GM12878 (cell line): ENCODE measurements at regions not wholly inside any gene's neighbourhood (a gene's known extent, or its start where the extent isn't known, plus 50 kb on each side); places are given as distances from the start of the nearest gene placed in this dataset.

Experiments used
- ATAC-seq: fragments of 200-7000 bp; cut with Tn5 transposase; 3 replicates; pipeline ENCODE4 v1.9.1; 2020; ENCODE audit warnings: mild to moderate bottlenecking, moderate library complexity
- BruUV-seq: library from RNA; stranded (reverse); fragments of 400-500 nt; replicated peaks from 2 replicates; lab custom pipeline; 2021; lab: Mats Ljungman, UMichigan
- CTCF ChIA-PET: fragments of 300-600 bp; sonication (Branson Sonifier 250); formaldehyde crosslinking; extraction: SDS; loops from one replicate; lab custom pipeline; 2021; ENCODE audit warnings: inconsistent platforms; lab: Yijun Ruan, JAX
- POLR2A ChIA-PET: fragments of 350-600 bp; formaldehyde crosslinking; extraction: SDS; loops from one replicate; lab custom pipeline; 2021; ENCODE audit warnings: inconsistent platforms; lab: Charles Lee
- RAD21 ChIA-PET: fragments of 300-600 bp; sonication (Branson Sonifier 250); formaldehyde crosslinking; loops from one replicate; lab custom pipeline; 2023; ENCODE audit warnings: antibody characterized with exemption; ENCODE audit not compliant: unreplicated experiment; lab: Charles Lee
- SMC1A ChIA-PET: fragments of 300-600 bp; sonication (Branson Sonifier 250); formaldehyde crosslinking; loops from one replicate; lab custom pipeline; 2023; ENCODE audit not compliant: unreplicated experiment, uncharacterized antibody; lab: Charles Lee
- DNase-seq: peaks from one replicate; pipeline ENCODE4 v3.0.0-alpha.2; 2011; ENCODE audit warnings: low read depth, low spot score
- FAIRE-seq: peaks from 3 replicates; lab custom pipeline; 2011; peaks lifted over from hg19 to GRCh38; lab: Jason Lieb, UNC
- H2AFZ ChIP-seq: 2 replicates; pipeline ENCODE4 v1.6.0; 2011; ENCODE audit warnings: low read depth, low read length, control low read depth; ENCODE audit not compliant: control insufficient read depth
- H3K27ac ChIP-seq: 2 replicates; pipeline ENCODE4 v1.5.1; 2011; ENCODE audit warnings: control low read depth; ENCODE audit not compliant: control insufficient read depth, insufficient read depth
- H3K27me3 ChIP-seq, 2 experiments: replicated peaks in 1 of 2; 2 replicates each; pipeline versions ENCODE4 v1.6.0 to v1.6.1; 2011; ENCODE audit warnings: low read length in 1 of 2; ENCODE audit not compliant: control insufficient read depth in 2 of 2, insufficient read depth in 2 of 2
- H3K36me3 ChIP-seq, 2 experiments: 2 replicates each; pipeline ENCODE4 v1.5.1; 2011; ENCODE audit warnings: low read length in 1 of 2; ENCODE audit not compliant: control insufficient read depth in 2 of 2, insufficient read depth in 2 of 2
- H3K4me1 ChIP-seq: 2 replicates; pipeline ENCODE4 v1.6.1; 2011; ENCODE audit warnings: mild to moderate bottlenecking, low read length, moderate library complexity, mixed read lengths; ENCODE audit not compliant: control insufficient read depth, insufficient read depth
- H3K4me2 ChIP-seq: 2 replicates; pipeline ENCODE4 v1.6.0; 2011; ENCODE audit warnings: control low read depth; ENCODE audit not compliant: control insufficient read depth, insufficient read depth
- H3K4me3 ChIP-seq: fragments of 200-600 bp; sonication (generic); 2 replicates; pipeline ENCODE4 v1.5.1; 2016
- H3K79me2 ChIP-seq: 2 replicates; pipeline ENCODE4 v1.6.0; 2011; ENCODE audit warnings: low read length; ENCODE audit not compliant: control insufficient read depth, insufficient read depth
- H3K9ac ChIP-seq: 2 replicates; pipeline ENCODE4 v1.8.0; 2011; ENCODE audit warnings: low read length, control low read depth, mixed read lengths; ENCODE audit not compliant: control insufficient read depth, insufficient read depth
- H3K9me3 ChIP-seq: replicated peaks from 3 replicates; pipeline ENCODE4 v1.5.1; 2011; ENCODE audit warnings: mild to moderate bottlenecking, low read length; ENCODE audit not compliant: control insufficient read depth, insufficient read depth
- H4K20me1 ChIP-seq: 2 replicates; pipeline ENCODE4 v1.6.0; 2011; ENCODE audit not compliant: control insufficient read depth, insufficient read depth
- ATF7 ChIP-seq: fragments of 450-650 bp; IDR thresholded peaks from 2 replicates; pipeline ENCODE4 v1.6.1; 2016; ENCODE audit warnings: low read depth, mild to moderate bottlenecking
- BRCA1 ChIP-seq: IDR thresholded peaks from 2 replicates; pipeline ENCODE4 v1.6.1; 2011; ENCODE audit warnings: low read depth, low read length, improper control_type of control experiment
- FOXM1 ChIP-seq: IDR thresholded peaks from 2 replicates; pipeline ENCODE4 v1.6.1; 2012; ENCODE audit warnings: low read depth, mild to moderate bottlenecking, inconsistent platforms, low read length, moderate library complexity
- MEF2B ChIP-seq: fragments of 450-650 bp; IDR thresholded peaks from 2 replicates; pipeline ENCODE4 v1.6.1; 2018; ENCODE audit warnings: mild to moderate bottlenecking, moderate library complexity; ENCODE audit not compliant: partially characterized antibody, poor library complexity, severe bottlenecking
- MYC ChIP-seq: IDR thresholded peaks from 2 replicates; pipeline ENCODE4 v1.6.1; 2011; ENCODE audit warnings: mild to moderate bottlenecking, low read length, moderate library complexity, inconsistent platforms; ENCODE audit not compliant: insufficient read depth, insufficient replicate concordance, insufficient read length, severe bottlenecking
- NR2C2 ChIP-seq: IDR thresholded peaks from 2 replicates; pipeline ENCODE4 v1.6.1; 2011; ENCODE audit warnings: borderline replicate concordance, low read depth; ENCODE audit not compliant: control insufficient read depth, insufficient read length
- POLR2A ChIP-seq: IDR thresholded peaks from 2 replicates; pipeline ENCODE4 v1.6.1; 2011; ENCODE audit warnings: low read depth, mild to moderate bottlenecking, low read length
- RB1 ChIP-seq: fragments of 450-650 bp; formaldehyde crosslinking; IDR thresholded peaks from 2 replicates; pipeline ENCODE4 v1.6.1; 2017; ENCODE audit warnings: mild to moderate bottlenecking, borderline replicate concordance
- WRNIP1 ChIP-seq: IDR thresholded peaks from 2 replicates; pipeline ENCODE4 v1.6.1; 2011; ENCODE audit warnings: low read depth, low read length, improper control_type of control experiment, borderline replicate concordance
- ZNF274 ChIP-seq: IDR thresholded peaks from one replicate; pipeline ENCODE4 v1.8.0; 2011; ENCODE audit not compliant: insufficient read length, insufficient read depth
- WGBS: methylation state at CpG from one replicate; pipeline ENCODE4 v1.1.6; 2016; ENCODE audit warnings: low lambda C conversion rate; ENCODE audit not compliant: insufficient replicate concordance, insufficient coverage; ENCODE audit errors: missing lambda C conversion rate; 5-methylcytosine and 5-hydroxymethylcytosine counted together
- in situ Hi-C: fragments of 300-500 bp; cut with MboI; formaldehyde crosslinking; loops from 9 replicates; pipeline ENCODE4 v1.14.3; 2018; ENCODE audit warnings: mixed read lengths
- intact Hi-C: fragments of 100-400 bp; cut with micrococcal nuclease; formaldehyde crosslinking; loops from one replicate; pipeline ENCODE4 v1.14.2; 2022; ENCODE audit not compliant: unreplicated experiment
- TF ChIP-seq, protein P1 (sequence below): fragments of 450-650 bp; formaldehyde crosslinking; IDR thresholded peaks from 2 replicates; pipeline ENCODE4 v1.4.0; 2022; ENCODE audit warnings: mild to moderate bottlenecking, moderate library complexity
- TF ChIP-seq, protein P2 (sequence below): IDR thresholded peaks from 2 replicates; pipeline ENCODE4 v1.6.1; 2011; ENCODE audit warnings: borderline replicate concordance, low read depth, mild to moderate bottlenecking, moderate library complexity, low read length; ENCODE audit not compliant: insufficient read depth, poor library complexity, severe bottlenecking
- TF ChIP-seq, protein P3 (sequence below): fragments of 450-650 bp; IDR thresholded peaks from 2 replicates; pipeline ENCODE4 v1.6.1; 2016; ENCODE audit warnings: mild to moderate bottlenecking
- TF ChIP-seq, protein P4 (sequence below): fragments of 450-650 bp; formaldehyde crosslinking; IDR thresholded peaks from 2 replicates; pipeline ENCODE4 v1.5.0; 2022; ENCODE audit warnings: mild to moderate bottlenecking, missing genetic modification characterization

DNA sequence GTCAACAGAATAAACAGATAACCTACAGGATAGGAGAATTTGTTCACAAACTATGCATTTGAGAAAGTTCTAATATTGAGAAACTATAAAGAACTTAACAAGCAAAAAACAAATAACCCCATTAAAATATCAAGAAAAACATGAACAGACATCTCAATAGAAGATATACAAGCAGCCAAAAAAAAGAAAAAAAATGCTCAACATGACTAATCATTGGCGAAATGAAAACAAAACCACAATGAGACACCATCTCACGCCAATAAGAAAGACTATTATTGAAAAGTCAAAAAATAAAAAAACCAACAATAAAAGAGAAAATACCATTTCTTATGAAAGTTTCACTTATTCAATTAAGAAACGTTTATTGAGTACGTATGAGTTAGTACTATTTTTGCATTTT lies 800.5 kb downstream of the CBLN2 start:
- RAD21 ChIA-PET = no interaction called here
- intact Hi-C loops = no loop called here
- CTCF ChIA-PET = no interaction called here
- Histone ChIP-seq H3K9me3 (no peaks in the 10 kb centered on the region), H3K4me3 (no peak overlapping the region), H3K79me2 (no peaks in the 10 kb centered on the region), H4K20me1 (no peaks in the 10 kb centered on the region), H3K4me1 (no peaks in the 10 kb centered on the region), H2AFZ (no peak overlapping the region), H3K27me3 (no peaks in the 10 kb centered on the region), H3K36me3 (no peaks in the 10 kb centered on the region), H3K9ac (no peak overlapping the region), H3K4me2 (no peak overlapping the region)
- SMC1A ChIA-PET = no interaction called here
- ATAC-seq = no peak
- POLR2A ChIA-PET = no interaction called here
- no peak for DNase-seq
- FAIRE-seq = no peak
- 19% methylated on average over 4 of the region's 4 CpGs for WGBS
- TF ChIP-seq BRCA1 (no peak), FOXM1 (no peak), MYC (no peak), ATF7 (no peak), RB1 (no peak), WRNIP1 (no peak), NR2C2 (no peak), POLR2A (no peak), MEF2B (no peak), ZNF274 (no peak)
- TF ChIP-seq, protein P1, sequence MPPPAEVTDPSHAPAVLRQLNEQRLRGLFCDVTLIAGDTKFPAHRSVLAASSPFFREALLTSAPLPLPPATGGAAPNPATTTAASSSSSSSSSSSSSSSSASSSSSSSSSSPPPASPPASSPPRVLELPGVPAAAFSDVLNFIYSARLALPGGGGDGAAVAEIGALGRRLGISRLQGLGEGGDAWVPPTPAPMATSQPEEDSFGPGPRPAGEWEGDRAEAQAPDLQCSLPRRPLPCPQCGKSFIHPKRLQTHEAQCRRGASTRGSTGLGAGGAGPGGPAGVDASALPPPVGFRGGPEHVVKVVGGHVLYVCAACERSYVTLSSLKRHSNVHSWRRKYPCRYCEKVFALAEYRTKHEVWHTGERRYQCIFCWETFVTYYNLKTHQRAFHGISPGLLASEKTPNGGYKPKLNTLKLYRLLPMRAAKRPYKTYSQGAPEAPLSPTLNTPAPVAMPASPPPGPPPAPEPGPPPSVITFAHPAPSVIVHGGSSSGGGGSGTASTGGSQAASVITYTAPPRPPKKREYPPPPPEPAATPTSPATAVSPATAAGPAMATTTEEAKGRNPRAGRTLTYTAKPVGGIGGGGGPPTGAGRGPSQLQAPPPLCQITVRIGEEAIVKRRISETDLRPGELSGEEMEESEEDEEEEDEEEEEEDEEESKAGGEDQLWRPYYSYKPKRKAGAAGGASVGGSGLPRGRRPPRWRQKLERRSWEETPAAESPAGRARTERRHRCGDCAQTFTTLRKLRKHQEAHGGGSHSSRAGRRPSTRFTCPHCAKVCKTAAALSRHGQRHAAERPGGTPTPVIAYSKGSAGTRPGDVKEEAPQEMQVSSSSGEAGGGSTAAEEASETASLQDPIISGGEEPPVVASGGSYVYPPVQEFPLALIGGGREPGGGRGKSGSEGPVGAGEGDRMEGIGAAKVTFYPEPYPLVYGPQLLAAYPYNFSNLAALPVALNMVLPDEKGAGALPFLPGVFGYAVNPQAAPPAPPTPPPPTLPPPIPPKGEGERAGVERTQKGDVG (CRISPR knock-in tag) = no peak
- TF ChIP-seq, protein P2, sequence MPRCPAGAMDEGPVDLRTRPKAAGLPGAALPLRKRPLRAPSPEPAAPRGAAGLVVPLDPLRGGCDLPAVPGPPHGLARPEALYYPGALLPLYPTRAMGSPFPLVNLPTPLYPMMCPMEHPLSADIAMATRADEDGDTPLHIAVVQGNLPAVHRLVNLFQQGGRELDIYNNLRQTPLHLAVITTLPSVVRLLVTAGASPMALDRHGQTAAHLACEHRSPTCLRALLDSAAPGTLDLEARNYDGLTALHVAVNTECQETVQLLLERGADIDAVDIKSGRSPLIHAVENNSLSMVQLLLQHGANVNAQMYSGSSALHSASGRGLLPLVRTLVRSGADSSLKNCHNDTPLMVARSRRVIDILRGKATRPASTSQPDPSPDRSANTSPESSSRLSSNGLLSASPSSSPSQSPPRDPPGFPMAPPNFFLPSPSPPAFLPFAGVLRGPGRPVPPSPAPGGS = no peak
- TF ChIP-seq, protein P3, sequence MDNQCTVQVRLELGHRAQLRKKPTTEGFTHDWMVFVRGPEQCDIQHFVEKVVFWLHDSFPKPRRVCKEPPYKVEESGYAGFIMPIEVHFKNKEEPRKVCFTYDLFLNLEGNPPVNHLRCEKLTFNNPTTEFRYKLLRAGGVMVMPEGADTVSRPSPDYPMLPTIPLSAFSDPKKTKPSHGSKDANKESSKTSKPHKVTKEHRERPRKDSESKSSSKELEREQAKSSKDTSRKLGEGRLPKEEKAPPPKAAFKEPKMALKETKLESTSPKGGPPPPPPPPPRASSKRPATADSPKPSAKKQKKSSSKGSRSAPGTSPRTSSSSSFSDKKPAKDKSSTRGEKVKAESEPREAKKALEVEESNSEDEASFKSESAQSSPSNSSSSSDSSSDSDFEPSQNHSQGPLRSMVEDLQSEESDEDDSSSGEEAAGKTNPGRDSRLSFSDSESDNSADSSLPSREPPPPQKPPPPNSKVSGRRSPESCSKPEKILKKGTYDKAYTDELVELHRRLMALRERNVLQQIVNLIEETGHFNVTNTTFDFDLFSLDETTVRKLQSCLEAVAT = no peak
- TF ChIP-seq, protein P4, sequence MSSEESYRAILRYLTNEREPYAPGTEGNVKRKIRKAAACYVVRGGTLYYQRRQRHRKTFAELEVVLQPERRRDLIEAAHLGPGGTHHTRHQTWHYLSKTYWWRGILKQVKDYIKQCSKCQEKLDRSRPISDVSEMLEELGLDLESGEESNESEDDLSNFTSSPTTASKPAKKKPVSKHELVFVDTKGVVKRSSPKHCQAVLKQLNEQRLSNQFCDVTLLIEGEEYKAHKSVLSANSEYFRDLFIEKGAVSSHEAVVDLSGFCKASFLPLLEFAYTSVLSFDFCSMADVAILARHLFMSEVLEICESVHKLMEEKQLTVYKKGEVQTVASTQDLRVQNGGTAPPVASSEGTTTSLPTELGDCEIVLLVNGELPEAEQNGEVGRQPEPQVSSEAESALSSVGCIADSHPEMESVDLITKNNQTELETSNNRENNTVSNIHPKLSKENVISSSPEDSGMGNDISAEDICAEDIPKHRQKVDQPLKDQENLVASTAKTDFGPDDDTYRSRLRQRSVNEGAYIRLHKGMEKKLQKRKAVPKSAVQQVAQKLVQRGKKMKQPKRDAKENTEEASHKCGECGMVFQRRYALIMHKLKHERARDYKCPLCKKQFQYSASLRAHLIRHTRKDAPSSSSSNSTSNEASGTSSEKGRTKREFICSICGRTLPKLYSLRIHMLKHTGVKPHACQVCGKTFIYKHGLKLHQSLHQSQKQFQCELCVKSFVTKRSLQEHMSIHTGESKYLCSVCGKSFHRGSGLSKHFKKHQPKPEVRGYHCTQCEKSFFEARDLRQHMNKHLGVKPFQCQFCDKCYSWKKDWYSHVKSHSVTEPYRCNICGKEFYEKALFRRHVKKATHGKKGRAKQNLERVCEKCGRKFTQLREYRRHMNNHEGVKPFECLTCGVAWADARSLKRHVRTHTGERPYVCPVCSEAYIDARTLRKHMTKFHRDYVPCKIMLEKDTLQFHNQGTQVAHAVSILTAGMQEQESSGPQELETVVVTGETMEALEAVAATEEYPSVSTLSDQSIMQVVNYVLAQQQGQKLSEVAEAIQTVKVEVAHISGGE (CRISPR knock-in tag) = no peak
- TF ChIP-seq, all 136 proteins: peak for 0
- no peak overlapping the region for H3K27ac ChIP-seq
- in situ Hi-C loops = no loop called here
- no TSS peak for BruUV-seq
